ENCODE measurements at regions not wholly inside any gene's neighbourhood (a gene's known extent, or its start where the extent isn't known, plus 50 kb on each side); places are given as distances from the start of the nearest gene placed in this dataset.

- TF ChIP-seq, protein P1, sequence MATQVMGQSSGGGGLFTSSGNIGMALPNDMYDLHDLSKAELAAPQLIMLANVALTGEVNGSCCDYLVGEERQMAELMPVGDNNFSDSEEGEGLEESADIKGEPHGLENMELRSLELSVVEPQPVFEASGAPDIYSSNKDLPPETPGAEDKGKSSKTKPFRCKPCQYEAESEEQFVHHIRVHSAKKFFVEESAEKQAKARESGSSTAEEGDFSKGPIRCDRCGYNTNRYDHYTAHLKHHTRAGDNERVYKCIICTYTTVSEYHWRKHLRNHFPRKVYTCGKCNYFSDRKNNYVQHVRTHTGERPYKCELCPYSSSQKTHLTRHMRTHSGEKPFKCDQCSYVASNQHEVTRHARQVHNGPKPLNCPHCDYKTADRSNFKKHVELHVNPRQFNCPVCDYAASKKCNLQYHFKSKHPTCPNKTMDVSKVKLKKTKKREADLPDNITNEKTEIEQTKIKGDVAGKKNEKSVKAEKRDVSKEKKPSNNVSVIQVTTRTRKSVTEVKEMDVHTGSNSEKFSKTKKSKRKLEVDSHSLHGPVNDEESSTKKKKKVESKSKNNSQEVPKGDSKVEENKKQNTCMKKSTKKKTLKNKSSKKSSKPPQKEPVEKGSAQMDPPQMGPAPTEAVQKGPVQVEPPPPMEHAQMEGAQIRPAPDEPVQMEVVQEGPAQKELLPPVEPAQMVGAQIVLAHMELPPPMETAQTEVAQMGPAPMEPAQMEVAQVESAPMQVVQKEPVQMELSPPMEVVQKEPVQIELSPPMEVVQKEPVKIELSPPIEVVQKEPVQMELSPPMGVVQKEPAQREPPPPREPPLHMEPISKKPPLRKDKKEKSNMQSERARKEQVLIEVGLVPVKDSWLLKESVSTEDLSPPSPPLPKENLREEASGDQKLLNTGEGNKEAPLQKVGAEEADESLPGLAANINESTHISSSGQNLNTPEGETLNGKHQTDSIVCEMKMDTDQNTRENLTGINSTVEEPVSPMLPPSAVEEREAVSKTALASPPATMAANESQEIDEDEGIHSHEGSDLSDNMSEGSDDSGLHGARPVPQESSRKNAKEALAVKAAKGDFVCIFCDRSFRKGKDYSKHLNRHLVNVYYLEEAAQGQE (IDR thresholded peaks at IDR 0.05; ENCODE audit: insufficient read depth in 1 of 2, low read depth in 2 of 2, low read length in 2 of 2), result no peak
- TF ChIP-seq TAF1 (IDR thresholded peaks at IDR 0.05; ENCODE audit: borderline replicate concordance, insufficient read depth, low read length) (no peak), POLR2AphosphoS5 (IDR thresholded peaks at IDR 0.05; ENCODE audit: low read depth, low read length) (no peak), FOXP2 (optimal IDR thresholded peaks at IDR 0.05; ENCODE audit: borderline replicate concordance, extremely low read depth, extremely low read length, insufficient read depth) (no peak), SIN3A (IDR thresholded peaks at IDR 0.05; ENCODE audit: borderline replicate concordance, insufficient read depth, low read length) (no peak)
These were observed 146.3 kb downstream of the ERCC6L2 start for GRCh38 chr9:96021551-96022444.

GRCh38 chr9:96020792-96021550 is 145.5 kb downstream of the ERCC6L2 start:
- TF ChIP-seq SIN3A (IDR thresholded peaks at IDR 0.05; ENCODE audit: borderline replicate concordance, insufficient read depth, low read length) (no peak), POLR2AphosphoS5 (IDR thresholded peaks at IDR 0.05; ENCODE audit: low read depth, low read length) (no peak), FOXP2 (optimal IDR thresholded peaks at IDR 0.05; ENCODE audit: borderline replicate concordance, extremely low read depth, extremely low read length, insufficient read depth) (no peak), TAF1 (IDR thresholded peaks at IDR 0.05; ENCODE audit: borderline replicate concordance, insufficient read depth, low read length) (no peak)
- TF ChIP-seq, protein P1 (IDR thresholded peaks at IDR 0.05; ENCODE audit: insufficient read depth in 1 of 2, low read depth in 2 of 2, low read length in 2 of 2), result no peak

GRCh38 chr9:96020300-96020791 is 144.9 kb downstream of the ERCC6L2 start:
- TF ChIP-seq SIN3A (IDR thresholded peaks at IDR 0.05; ENCODE audit: borderline replicate concordance, insufficient read depth, low read length) (no peak), TAF1 (IDR thresholded peaks at IDR 0.05; ENCODE audit: borderline replicate concordance, insufficient read depth, low read length) (no peak), POLR2AphosphoS5 (IDR thresholded peaks at IDR 0.05; ENCODE audit: low read depth, low read length) (no peak), FOXP2 (optimal IDR thresholded peaks at IDR 0.05; ENCODE audit: borderline replicate concordance, extremely low read depth, extremely low read length, insufficient read depth) (no peak)
- TF ChIP-seq, protein P1 (IDR thresholded peaks at IDR 0.05; ENCODE audit: insufficient read depth in 1 of 2, low read depth in 2 of 2, low read length in 2 of 2), result no peak

Measured in PFSK-1 (cell line).